GM23338 (cell line): ENCODE measurements at regions not wholly inside any gene's neighbourhood (a gene's known extent, or its start where the extent isn't known, plus 50 kb on each side); places are given as distances from the start of the nearest gene placed in this dataset.

ENCODE experiments used
- ATAC-seq: fragments of 200-7000 bp; cut with Tn5 transposase; 3 replicates; pipeline ENCODE4 v1.9.1; 2020
- DNase-seq: peaks from one replicate; pipeline ENCODE4 v3.0.0-alpha.2; 2015; ENCODE audit warnings: low spot score
- H2AFZ ChIP-seq: fragments of 200-600 bp; sonication (generic); 2 replicates; pipeline ENCODE4 v1.8.0; 2016; ENCODE audit warnings: antibody characterized with exemption, mild to moderate bottlenecking, moderate library complexity
- H3F3A ChIP-seq: fragments of 200-600 bp; sonication (generic); replicated peaks from 2 replicates; pipeline ENCODE4 v1.8.0; 2017; ENCODE audit warnings: antibody characterized with exemption, mixed run types, low read depth
- H3K27ac ChIP-seq: fragments of 200-600 bp; sonication (generic); 2 replicates; pipeline ENCODE4 v1.6.1; 2016; ENCODE audit warnings: low read depth
- H3K27me3 ChIP-seq: fragments of 200-600 bp; sonication (generic); 2 replicates; pipeline ENCODE4 v1.8.0; 2016; ENCODE audit warnings: mild to moderate bottlenecking, mixed run types, moderate library complexity; ENCODE audit not compliant: insufficient read depth
- H3K36me3 ChIP-seq: fragments of 200-600 bp; sonication (generic); 2 replicates; pipeline ENCODE4 v1.8.0; 2016; ENCODE audit warnings: mild to moderate bottlenecking; ENCODE audit not compliant: insufficient read depth
- H3K4me1 ChIP-seq: fragments of 200-600 bp; sonication (generic); 2 replicates; pipeline ENCODE4 v1.8.0; 2016; ENCODE audit warnings: mild to moderate bottlenecking, moderate library complexity; ENCODE audit not compliant: insufficient read depth
- H3K4me2 ChIP-seq: fragments of 200-600 bp; sonication (generic); 2 replicates; pipeline ENCODE4 v1.7.1; 2017; ENCODE audit warnings: mixed run types
- H3K4me3 ChIP-seq: fragments of 200-600 bp; sonication (generic); 2 replicates; pipeline ENCODE4 v1.6.1; 2016; ENCODE audit warnings: mixed run types
- H3K79me2 ChIP-seq: fragments of 200-600 bp; sonication (generic); replicated peaks from 2 replicates; pipeline ENCODE4 v1.8.0; 2017; ENCODE audit warnings: mild to moderate bottlenecking; ENCODE audit not compliant: insufficient read depth
- H3K9me2 ChIP-seq: fragments of 200-600 bp; sonication (generic); 2 replicates; pipeline ENCODE4 v1.8.0; 2017; ENCODE audit not compliant: insufficient read depth
- H4K20me1 ChIP-seq: fragments of 200-600 bp; sonication (generic); replicated peaks from 2 replicates; pipeline ENCODE4 v1.8.0; 2017; ENCODE audit warnings: mild to moderate bottlenecking; ENCODE audit not compliant: insufficient read depth
- H3K27ac Mint-ChIP-seq: 2 replicates; pipeline ENCODE4 v1.8.0; 2020; ENCODE audit warnings: inconsistent platforms, mild to moderate bottlenecking, moderate library complexity, mixed read lengths
- H3K27me3 Mint-ChIP-seq: 3 replicates; pipeline ENCODE4 v1.8.0; 2022; ENCODE audit warnings: low read depth, mild to moderate bottlenecking, moderate library complexity, mixed read lengths, inconsistent platforms; ENCODE audit not compliant: insufficient read depth, poor library complexity
- H3K36me3 Mint-ChIP-seq: 3 replicates; pipeline ENCODE4 v1.8.0; 2021; ENCODE audit warnings: low read depth, mild to moderate bottlenecking, inconsistent platforms, moderate library complexity, mixed read lengths
- H3K4me1 Mint-ChIP-seq: 3 replicates; pipeline ENCODE4 v1.8.0; 2020; ENCODE audit warnings: mild to moderate bottlenecking, inconsistent platforms, mixed read lengths
- H3K4me3 Mint-ChIP-seq: 3 replicates; pipeline ENCODE4 v1.8.0; 2021; ENCODE audit warnings: moderate library complexity, mild to moderate bottlenecking, inconsistent platforms, mixed read lengths
- H3K9me3 Mint-ChIP-seq: 3 replicates; pipeline ENCODE4 v1.8.0; 2020; ENCODE audit warnings: moderate library complexity, mild to moderate bottlenecking, inconsistent platforms, mixed read lengths
- EZH2 ChIP-seq: fragments of 200-600 bp; sonication (generic); IDR thresholded peaks from one replicate; pipeline ENCODE4 v1.8.0; 2017; ENCODE audit warnings: antibody characterized with exemption, mild to moderate bottlenecking, low read depth; ENCODE audit not compliant: unreplicated experiment
- NANOG ChIP-seq: IDR thresholded peaks from 2 replicates; pipeline ENCODE4 v1.6.1; 2016; ENCODE audit warnings: antibody characterized with exemption, borderline replicate concordance
- STAT1 ChIP-seq: IDR thresholded peaks from one replicate; pipeline ENCODE4 v1.6.1; 2016; ENCODE audit warnings: antibody characterized with exemption; ENCODE audit not compliant: unreplicated experiment
- ZNF114 ChIP-seq: fragments of 250-450 bp; sonication (Bioruptor Pico); IDR thresholded peaks from 2 replicates; pipeline ENCODE4 v1.5.0; 2020; ENCODE audit warnings: mild to moderate bottlenecking, moderate library complexity
- ZNF331 ChIP-seq: fragments of 250-450 bp; sonication (Bioruptor Pico); IDR thresholded peaks from 2 replicates; pipeline ENCODE4 v1.5.0; 2020; ENCODE audit warnings: low read depth, mild to moderate bottlenecking, moderate library complexity
- TF ChIP-seq, protein P1 (sequence below), 2 experiments: fragments of 200-600 bp in 1 of 2; sonication (generic) in 1 of 2; conservative IDR thresholded peaks; 2 replicates each; pipeline versions ENCODE4 v1.5.1 to v1.6.1; 2016 to 2017; ENCODE audit warnings: antibody characterized with exemption in 2 of 2, low read depth in 2 of 2, mild to moderate bottlenecking in 2 of 2, moderate library complexity in 1 of 2
- TF ChIP-seq, protein P2 (sequence below): IDR thresholded peaks from 2 replicates; pipeline ENCODE4 v1.6.1; 2016; ENCODE audit warnings: antibody characterized with exemption

DNA sequence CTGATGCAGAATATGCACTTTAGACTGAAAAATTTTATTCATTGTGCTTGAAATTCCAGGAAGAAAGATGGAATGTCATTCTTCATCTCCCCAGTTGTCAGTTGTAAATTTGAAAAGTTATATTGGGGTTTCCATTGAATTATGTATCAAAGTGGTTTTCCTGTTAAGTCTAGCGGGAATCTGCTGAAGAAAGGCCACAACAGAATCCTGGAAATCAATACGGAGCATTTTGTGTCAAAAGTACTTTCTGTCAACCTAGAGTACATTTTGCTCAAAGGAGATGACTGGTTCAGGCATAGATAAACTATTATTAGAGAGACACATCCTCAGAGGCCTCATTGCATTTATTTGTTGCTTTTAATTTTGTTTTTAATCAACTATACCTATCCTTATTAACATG, 538.2 kb upstream of the SEMA3D start:
- Histone ChIP-seq H3K4me3 (no peak overlapping the region), H3K36me3 (no peaks in the 10 kb centered on the region), H3K4me2 (no peak overlapping the region), H3K9me2 (no peaks in the 10 kb centered on the region), H3K27ac (no peak overlapping the region), H3K79me2 (no peaks in the 10 kb centered on the region), H4K20me1 (no peaks in the 10 kb centered on the region), H2AFZ (no peak overlapping the region), H3K4me1 (peaks cover 6% of the 10 kb centered on the region; the same call in 1 of the 2 replicates), H3F3A (no peaks in the 10 kb centered on the region), H3K27me3 (no peaks in the 10 kb centered on the region)
- H3K9me3 Mint-ChIP-seq: no peaks in the 10 kb centered on the region; the same call in 2 of the 3 replicates
- H3K4me3 Mint-ChIP-seq: no peak overlapping the region
- no peaks in the 10 kb centered on the region for H3K27me3 Mint-ChIP-seq
- H3K36me3 Mint-ChIP-seq: no peaks in the 10 kb centered on the region
- no peak overlapping the region for H3K27ac Mint-ChIP-seq
- TF ChIP-seq EZH2: no peak
- TF ChIP-seq ZNF114 (CRISPR knock-in tag): no peak
- peaks cover 6% of the 10 kb centered on the region; the same call in 2 of the 3 replicates for H3K4me1 Mint-ChIP-seq
- DNase-seq (no peak), ATAC-seq (no peak)

DNA sequence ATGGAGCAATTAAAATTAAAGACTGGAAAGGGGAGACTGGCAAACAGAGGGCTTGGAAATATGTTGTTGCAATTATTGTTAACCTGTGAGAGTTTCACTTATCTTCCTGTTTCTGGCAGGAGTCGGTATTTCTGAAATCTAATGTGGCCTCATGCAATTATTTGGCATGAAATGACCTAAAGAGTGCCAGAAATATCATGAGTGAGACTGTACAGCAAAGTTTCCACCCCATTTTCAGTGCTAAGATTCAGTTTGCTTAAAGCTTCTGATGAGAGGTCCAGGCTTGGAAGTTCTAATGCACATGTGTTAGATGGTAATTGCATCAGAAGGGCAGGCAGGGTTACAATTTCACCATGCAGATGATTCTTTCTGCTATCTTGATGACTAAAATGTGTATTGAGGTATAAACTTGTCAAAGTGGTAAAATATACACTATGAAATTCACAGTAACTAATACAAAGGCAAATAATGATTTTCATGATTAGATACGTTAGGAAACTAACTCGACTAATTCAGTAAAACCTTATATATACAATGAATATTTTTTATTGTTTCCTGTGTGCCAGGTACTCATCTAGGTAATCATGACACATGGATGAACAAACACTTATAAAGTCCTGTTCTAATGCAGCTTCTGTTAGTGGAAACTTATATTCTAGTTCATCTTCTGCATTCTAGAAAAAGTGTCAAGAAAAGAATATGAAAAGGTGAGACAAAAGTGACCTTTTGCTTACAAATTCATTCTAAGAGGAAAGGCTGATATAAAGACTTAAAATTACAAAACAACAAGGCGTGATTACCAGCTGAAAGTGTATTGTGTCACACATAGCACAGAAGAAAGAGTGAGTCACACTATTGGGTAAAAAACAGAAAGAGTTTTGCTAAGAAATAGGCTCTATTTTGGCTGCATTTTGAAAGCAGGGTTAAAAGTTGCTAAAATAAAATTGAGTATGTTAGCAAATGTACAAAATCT, 533.4 kb upstream of the SEMA3D start:
- Mint-ChIP-seq H3K4me1 (peaks cover 7% of the 10 kb centered on the region; the same call in 2 of the 3 replicates), H3K27ac (peak overlapping the region; percentile 42; the same call in 1 of the 2 replicates), H3K9me3 (no peaks in the 10 kb centered on the region; the same call in 2 of the 3 replicates), H3K4me3 (no peak overlapping the region), H3K36me3 (no peaks in the 10 kb centered on the region), H3K27me3 (no peaks in the 10 kb centered on the region)
- Histone ChIP-seq H3K4me3 (no peak overlapping the region), H3K4me2 (no peak overlapping the region), H3K79me2 (no peaks in the 10 kb centered on the region), H3F3A (no peaks in the 10 kb centered on the region), H3K36me3 (no peaks in the 10 kb centered on the region), H3K9me2 (no peaks in the 10 kb centered on the region), H3K4me1 (peaks cover 7% of the 10 kb centered on the region; the same call in 1 of the 2 replicates), H2AFZ (peak overlapping the region; percentile 82), H3K27me3 (no peaks in the 10 kb centered on the region), H3K27ac (no peak overlapping the region), H4K20me1 (no peaks in the 10 kb centered on the region)
- ATAC-seq (no peak), DNase-seq (peak; percentile 16)
- no peak for TF ChIP-seq NANOG
- TF ChIP-seq, protein P1, sequence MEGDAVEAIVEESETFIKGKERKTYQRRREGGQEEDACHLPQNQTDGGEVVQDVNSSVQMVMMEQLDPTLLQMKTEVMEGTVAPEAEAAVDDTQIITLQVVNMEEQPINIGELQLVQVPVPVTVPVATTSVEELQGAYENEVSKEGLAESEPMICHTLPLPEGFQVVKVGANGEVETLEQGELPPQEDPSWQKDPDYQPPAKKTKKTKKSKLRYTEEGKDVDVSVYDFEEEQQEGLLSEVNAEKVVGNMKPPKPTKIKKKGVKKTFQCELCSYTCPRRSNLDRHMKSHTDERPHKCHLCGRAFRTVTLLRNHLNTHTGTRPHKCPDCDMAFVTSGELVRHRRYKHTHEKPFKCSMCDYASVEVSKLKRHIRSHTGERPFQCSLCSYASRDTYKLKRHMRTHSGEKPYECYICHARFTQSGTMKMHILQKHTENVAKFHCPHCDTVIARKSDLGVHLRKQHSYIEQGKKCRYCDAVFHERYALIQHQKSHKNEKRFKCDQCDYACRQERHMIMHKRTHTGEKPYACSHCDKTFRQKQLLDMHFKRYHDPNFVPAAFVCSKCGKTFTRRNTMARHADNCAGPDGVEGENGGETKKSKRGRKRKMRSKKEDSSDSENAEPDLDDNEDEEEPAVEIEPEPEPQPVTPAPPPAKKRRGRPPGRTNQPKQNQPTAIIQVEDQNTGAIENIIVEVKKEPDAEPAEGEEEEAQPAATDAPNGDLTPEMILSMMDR (conservative IDR thresholded peaks at IDR 0.05; ENCODE audit: low read depth in 2 of 2): no peak
- TF ChIP-seq STAT1: no peak
- no peak for TF ChIP-seq ZNF331
- no peak for TF ChIP-seq ZNF114 (CRISPR knock-in tag)
- TF ChIP-seq, protein P2, sequence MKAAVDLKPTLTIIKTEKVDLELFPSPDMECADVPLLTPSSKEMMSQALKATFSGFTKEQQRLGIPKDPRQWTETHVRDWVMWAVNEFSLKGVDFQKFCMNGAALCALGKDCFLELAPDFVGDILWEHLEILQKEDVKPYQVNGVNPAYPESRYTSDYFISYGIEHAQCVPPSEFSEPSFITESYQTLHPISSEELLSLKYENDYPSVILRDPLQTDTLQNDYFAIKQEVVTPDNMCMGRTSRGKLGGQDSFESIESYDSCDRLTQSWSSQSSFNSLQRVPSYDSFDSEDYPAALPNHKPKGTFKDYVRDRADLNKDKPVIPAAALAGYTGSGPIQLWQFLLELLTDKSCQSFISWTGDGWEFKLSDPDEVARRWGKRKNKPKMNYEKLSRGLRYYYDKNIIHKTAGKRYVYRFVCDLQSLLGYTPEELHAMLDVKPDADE: no peak
